Activated CD4-positive, alpha-beta T cell treated with anti-CD3 and anti-CD28 coated beads, Interleukin-2, amount 10 ng/mL, durations not matched to agents 24 days and 14 days (primary cell): ENCODE measurements at regions not wholly inside any gene's neighbourhood (a gene's known extent, or its start where the extent isn't known, plus 50 kb on each side); places are given as distances from the start of the nearest gene placed in this dataset.
A peak's percentile ranks its signal among the peaks of the same experiment; 100 is the strongest.

Experiments
- DNase-seq: peaks from one replicate; pipeline ENCODE4 v3.0.0; 2022
- H3K27ac Mint-ChIP-seq: one replicate; pipeline ENCODE4 v1.8.0; 2022; ENCODE audit warnings: mild to moderate bottlenecking, mixed read lengths
- H3K27me3 Mint-ChIP-seq: one replicate; pipeline ENCODE4 v1.8.0; 2022; ENCODE audit warnings: mixed read lengths
- H3K36me3 Mint-ChIP-seq: one replicate; pipeline ENCODE4 v1.8.0; 2022; ENCODE audit warnings: low read depth, mild to moderate bottlenecking, mixed read lengths
- H3K4me1 Mint-ChIP-seq: one replicate; pipeline ENCODE4 v1.8.0; 2021; ENCODE audit warnings: mixed read lengths
- H3K4me3 Mint-ChIP-seq: one replicate; pipeline ENCODE4 v1.8.0; 2022; ENCODE audit warnings: mild to moderate bottlenecking, moderate library complexity, mixed read lengths
- H3K9me3 Mint-ChIP-seq: one replicate; pipeline ENCODE4 v1.8.0; 2021; ENCODE audit warnings: mixed read lengths
- intact Hi-C: fragments of 100-400 bp; cut with micrococcal nuclease; formaldehyde crosslinking; loops from one replicate; pipeline ENCODE4 v1.15.1; 2023

GRCh38 chrX:42070866-42071265, 147.5 kb upstream of the CASK start:
- Mint-ChIP-seq H3K27ac (no peak overlapping the region), H3K36me3 (no peaks in the 10 kb centered on the region), H3K4me3 (no peak overlapping the region), H3K9me3 (peaks cover 17% of the 10 kb centered on the region), H3K27me3 (no peaks in the 10 kb centered on the region), H3K4me1 (peaks cover 5% of the 10 kb centered on the region)
- DNase-seq = no peak
- intact Hi-C loops = no loop called here

GRCh38 chrX:42054256-42054655, 130.9 kb upstream of the CASK start:
- H3K27ac Mint-ChIP-seq = no peak overlapping the region
- no peaks in the 10 kb centered on the region for H3K27me3 Mint-ChIP-seq
- H3K9me3 Mint-ChIP-seq = peaks cover 9% of the 10 kb centered on the region
- no peaks in the 10 kb centered on the region for H3K4me1 Mint-ChIP-seq
- no peaks in the 10 kb centered on the region for H3K36me3 Mint-ChIP-seq
- intact Hi-C loops = no loop called here
- no peak for DNase-seq
- H3K4me3 Mint-ChIP-seq = no peak overlapping the region

- Mint-ChIP-seq H3K9me3 (peaks cover 9% of the 10 kb centered on the region), H3K4me1 (no peaks in the 10 kb centered on the region), H3K27ac (no peak overlapping the region), H3K27me3 (no peaks in the 10 kb centered on the region), H3K4me3 (no peak overlapping the region), H3K36me3 (no peaks in the 10 kb centered on the region)
- intact Hi-C loops = no loop called here
- DNase-seq = no peak
These were observed 127.0 kb upstream of the CASK start for GRCh38 chrX:42050345-42050744.

- H3K4me1 Mint-ChIP-seq = no peaks in the 10 kb centered on the region
- no peak overlapping the region for H3K4me3 Mint-ChIP-seq
- no peaks in the 10 kb centered on the region for H3K36me3 Mint-ChIP-seq
- DNase-seq = no peak
- H3K9me3 Mint-ChIP-seq = peaks cover 9% of the 10 kb centered on the region
- H3K27me3 Mint-ChIP-seq = no peaks in the 10 kb centered on the region
- intact Hi-C loops = no loop called here
- H3K27ac Mint-ChIP-seq = no peak overlapping the region
These were observed 124.5 kb upstream of the CASK start for GRCh38 chrX:42047886-42048285.

GRCh38 chrX:42028109-42028508, 104.8 kb upstream of the CASK start:
- intact Hi-C loops = no loop called here
- no peak for DNase-seq
- H3K27me3 Mint-ChIP-seq = peaks cover 5% of the 10 kb centered on the region
- no peaks in the 10 kb centered on the region for H3K36me3 Mint-ChIP-seq
- H3K4me3 Mint-ChIP-seq = no peak overlapping the region
- no peaks in the 10 kb centered on the region for H3K4me1 Mint-ChIP-seq
- peaks cover 7% of the 10 kb centered on the region for H3K9me3 Mint-ChIP-seq
- no peak overlapping the region for H3K27ac Mint-ChIP-seq

GRCh38 chrX:42027367-42028000, 104.1 kb upstream of the CASK start:
- intact Hi-C loops = no loop called here
- no peak overlapping the region for H3K4me3 Mint-ChIP-seq
- no peak overlapping the region for H3K27ac Mint-ChIP-seq
- no peaks in the 10 kb centered on the region for H3K4me1 Mint-ChIP-seq
- peaks cover 5% of the 10 kb centered on the region for H3K27me3 Mint-ChIP-seq
- no peaks in the 10 kb centered on the region for H3K36me3 Mint-ChIP-seq
- peaks cover 5% of the 10 kb centered on the region for H3K9me3 Mint-ChIP-seq
- DNase-seq = no peak

GRCh38 chrX:42025861-42026260, 102.5 kb upstream of the CASK start:
- Mint-ChIP-seq H3K9me3 (peaks cover 9% of the 10 kb centered on the region), H3K4me1 (peaks cover 1% of the 10 kb centered on the region), H3K4me3 (no peak overlapping the region), H3K27ac (no peak overlapping the region), H3K36me3 (no peaks in the 10 kb centered on the region), H3K27me3 (peaks cover 4% of the 10 kb centered on the region)
- intact Hi-C loops = no loop called here
- DNase-seq = no peak

GRCh38 chrX:42023122-42023521, 99.8 kb upstream of the CASK start:
- H3K4me1 Mint-ChIP-seq = peaks cover 5% of the 10 kb centered on the region
- no peak overlapping the region for H3K4me3 Mint-ChIP-seq
- no peak overlapping the region for H3K27ac Mint-ChIP-seq
- no peak for DNase-seq
- H3K9me3 Mint-ChIP-seq = peaks cover 9% of the 10 kb centered on the region
- H3K36me3 Mint-ChIP-seq = no peaks in the 10 kb centered on the region
- intact Hi-C loops = no loop called here
- no peaks in the 10 kb centered on the region for H3K27me3 Mint-ChIP-seq

- intact Hi-C loops = no loop called here
- Mint-ChIP-seq H3K27me3 (no peaks in the 10 kb centered on the region), H3K4me1 (peaks cover 5% of the 10 kb centered on the region), H3K36me3 (no peaks in the 10 kb centered on the region), H3K4me3 (no peak overlapping the region), H3K9me3 (peaks cover 9% of the 10 kb centered on the region), H3K27ac (no peak overlapping the region)
- no peak for DNase-seq
These were observed 98.8 kb upstream of the CASK start for GRCh38 chrX:42022158-42022557.

GRCh38 chrX:42021058-42021457, 97.7 kb upstream of the CASK start:
- no peak for DNase-seq
- H3K27ac Mint-ChIP-seq = no peak overlapping the region

GRCh38 chrX:42020225-42020624, 96.9 kb upstream of the CASK start:
- peaks cover 9% of the 10 kb centered on the region for H3K9me3 Mint-ChIP-seq
- no peak overlapping the region for H3K27ac Mint-ChIP-seq
- no peak overlapping the region for H3K4me3 Mint-ChIP-seq
- no peaks in the 10 kb centered on the region for H3K36me3 Mint-ChIP-seq
- no peaks in the 10 kb centered on the region for H3K27me3 Mint-ChIP-seq
- H3K4me1 Mint-ChIP-seq = peaks cover 5% of the 10 kb centered on the region
- DNase-seq = peak; percentile 53
- intact Hi-C loops = no loop called here

More at GRCh38 chrX:42021058-42021457, 97.7 kb upstream of the CASK start:
- Mint-ChIP-seq H3K9me3 (peaks cover 9% of the 10 kb centered on the region), H3K27me3 (no peaks in the 10 kb centered on the region), H3K4me1 (peaks cover 5% of the 10 kb centered on the region), H3K36me3 (no peaks in the 10 kb centered on the region), H3K4me3 (no peak overlapping the region)
- intact Hi-C loops = no loop called here

- Mint-ChIP-seq H3K36me3 (no peaks in the 10 kb centered on the region), H3K4me1 (peaks cover 5% of the 10 kb centered on the region), H3K27me3 (no peaks in the 10 kb centered on the region), H3K4me3 (no peak overlapping the region), H3K9me3 (peaks cover 5% of the 10 kb centered on the region), H3K27ac (no peak overlapping the region)
- intact Hi-C loops = no loop called here
- no peak for DNase-seq
These were observed 94.6 kb upstream of the CASK start for GRCh38 chrX:42017971-42018370.

GRCh38 chrX:42000836-42001235, 77.5 kb upstream of the CASK start:
- H3K36me3 Mint-ChIP-seq = no peaks in the 10 kb centered on the region
- no peak for DNase-seq
- intact Hi-C loops = no loop called here
- no peak overlapping the region for H3K4me3 Mint-ChIP-seq
- H3K27ac Mint-ChIP-seq = no peak overlapping the region
- H3K4me1 Mint-ChIP-seq = no peaks in the 10 kb centered on the region
- no peaks in the 10 kb centered on the region for H3K9me3 Mint-ChIP-seq
- H3K27me3 Mint-ChIP-seq = peaks cover 2% of the 10 kb centered on the region

GRCh38 chrX:41984628-41985027, 61.3 kb upstream of the CASK start:
- intact Hi-C loops = no loop called here
- Mint-ChIP-seq H3K36me3 (no peaks in the 10 kb centered on the region), H3K27ac (no peak overlapping the region), H3K27me3 (peaks cover 2% of the 10 kb centered on the region), H3K4me3 (no peak overlapping the region), H3K4me1 (no peaks in the 10 kb centered on the region), H3K9me3 (peaks cover 15% of the 10 kb centered on the region)
- no peak for DNase-seq

GRCh38 chrX:41982953-41983352, 59.6 kb upstream of the CASK start:
- DNase-seq = no peak
- Mint-ChIP-seq H3K4me3 (no peak overlapping the region), H3K4me1 (no peaks in the 10 kb centered on the region), H3K27me3 (no peaks in the 10 kb centered on the region), H3K36me3 (no peaks in the 10 kb centered on the region), H3K9me3 (peaks cover 15% of the 10 kb centered on the region), H3K27ac (no peak overlapping the region)
- intact Hi-C loops = no loop called here
